ENCODE measurements at regions not wholly inside any gene's neighbourhood (a gene's known extent, or its start where the extent isn't known, plus 50 kb on each side); places are given as distances from the start of the nearest gene placed in this dataset.

DNA sequence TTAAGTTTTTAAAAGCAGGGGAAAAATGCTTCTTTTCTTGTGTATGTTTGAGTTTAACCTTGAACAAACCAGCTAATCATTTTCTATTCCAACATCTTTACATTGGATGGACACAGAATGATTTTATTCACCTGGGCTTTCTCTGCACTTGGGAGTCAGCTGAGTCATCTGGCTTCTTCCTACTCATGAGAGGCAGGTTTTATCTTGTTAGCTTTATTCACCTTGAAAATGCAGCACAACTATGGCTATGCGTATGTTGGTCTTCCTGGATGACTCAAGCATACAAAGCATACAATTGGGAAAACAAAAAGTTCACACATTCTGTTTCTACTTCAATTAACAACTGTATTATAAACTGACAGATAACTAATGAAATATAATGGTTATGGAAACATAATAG, 737.7 kb downstream of the FRK start:
- Histone ChIP-seq H3K4me1 (ENCODE audit: control insufficient read depth, insufficient read depth, low read length) (no peaks in the 10 kb centered on the region), H3K9me3 (ENCODE audit: control insufficient read depth, insufficient read depth, low read depth, low read length) (no peaks in the 10 kb centered on the region), H3K27ac (ENCODE audit: low read length) (no peak overlapping the region), H3K27me3 (ENCODE audit: control insufficient read depth, insufficient read depth, low read length) (no peaks in the 10 kb centered on the region), H3K36me3 (ENCODE audit: control insufficient read depth, insufficient read depth, low read length) (no peaks in the 10 kb centered on the region), H3K4me3 (ENCODE audit: low read depth in 2 of 2, low read length in 2 of 2) (no peak overlapping the region)
- BruUV-seq (replicated peaks) = no TSS peak
- in situ Hi-C loops (cut with HindIII; ENCODE audit: low pct_unique_long_range_greater_than_20kb, low sequenced_read_pairs) (no loop called here), intact Hi-C loops (cut with micrococcal nuclease; ENCODE audit: unreplicated experiment) (no loop called here)
- ChIA-PET CTCF (no interaction called here), POLR2A (no interaction called here)
- TF ChIP-seq POLR2AphosphoS5 (IDR thresholded peaks at IDR 0.05; ENCODE audit: low read depth, low read length) (no peak), TCF7L2 (IDR thresholded peaks at IDR 0.05; ENCODE audit: low read depth, low read length) (no peak), SIN3A (IDR thresholded peaks at IDR 0.05; ENCODE audit: borderline replicate concordance, insufficient read depth, low read depth, low read length) (no peak)
- TF ChIP-seq, protein P1, sequence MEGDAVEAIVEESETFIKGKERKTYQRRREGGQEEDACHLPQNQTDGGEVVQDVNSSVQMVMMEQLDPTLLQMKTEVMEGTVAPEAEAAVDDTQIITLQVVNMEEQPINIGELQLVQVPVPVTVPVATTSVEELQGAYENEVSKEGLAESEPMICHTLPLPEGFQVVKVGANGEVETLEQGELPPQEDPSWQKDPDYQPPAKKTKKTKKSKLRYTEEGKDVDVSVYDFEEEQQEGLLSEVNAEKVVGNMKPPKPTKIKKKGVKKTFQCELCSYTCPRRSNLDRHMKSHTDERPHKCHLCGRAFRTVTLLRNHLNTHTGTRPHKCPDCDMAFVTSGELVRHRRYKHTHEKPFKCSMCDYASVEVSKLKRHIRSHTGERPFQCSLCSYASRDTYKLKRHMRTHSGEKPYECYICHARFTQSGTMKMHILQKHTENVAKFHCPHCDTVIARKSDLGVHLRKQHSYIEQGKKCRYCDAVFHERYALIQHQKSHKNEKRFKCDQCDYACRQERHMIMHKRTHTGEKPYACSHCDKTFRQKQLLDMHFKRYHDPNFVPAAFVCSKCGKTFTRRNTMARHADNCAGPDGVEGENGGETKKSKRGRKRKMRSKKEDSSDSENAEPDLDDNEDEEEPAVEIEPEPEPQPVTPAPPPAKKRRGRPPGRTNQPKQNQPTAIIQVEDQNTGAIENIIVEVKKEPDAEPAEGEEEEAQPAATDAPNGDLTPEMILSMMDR (IDR thresholded peaks at IDR 0.05) = no peak
- TF ChIP-seq, protein P2, sequence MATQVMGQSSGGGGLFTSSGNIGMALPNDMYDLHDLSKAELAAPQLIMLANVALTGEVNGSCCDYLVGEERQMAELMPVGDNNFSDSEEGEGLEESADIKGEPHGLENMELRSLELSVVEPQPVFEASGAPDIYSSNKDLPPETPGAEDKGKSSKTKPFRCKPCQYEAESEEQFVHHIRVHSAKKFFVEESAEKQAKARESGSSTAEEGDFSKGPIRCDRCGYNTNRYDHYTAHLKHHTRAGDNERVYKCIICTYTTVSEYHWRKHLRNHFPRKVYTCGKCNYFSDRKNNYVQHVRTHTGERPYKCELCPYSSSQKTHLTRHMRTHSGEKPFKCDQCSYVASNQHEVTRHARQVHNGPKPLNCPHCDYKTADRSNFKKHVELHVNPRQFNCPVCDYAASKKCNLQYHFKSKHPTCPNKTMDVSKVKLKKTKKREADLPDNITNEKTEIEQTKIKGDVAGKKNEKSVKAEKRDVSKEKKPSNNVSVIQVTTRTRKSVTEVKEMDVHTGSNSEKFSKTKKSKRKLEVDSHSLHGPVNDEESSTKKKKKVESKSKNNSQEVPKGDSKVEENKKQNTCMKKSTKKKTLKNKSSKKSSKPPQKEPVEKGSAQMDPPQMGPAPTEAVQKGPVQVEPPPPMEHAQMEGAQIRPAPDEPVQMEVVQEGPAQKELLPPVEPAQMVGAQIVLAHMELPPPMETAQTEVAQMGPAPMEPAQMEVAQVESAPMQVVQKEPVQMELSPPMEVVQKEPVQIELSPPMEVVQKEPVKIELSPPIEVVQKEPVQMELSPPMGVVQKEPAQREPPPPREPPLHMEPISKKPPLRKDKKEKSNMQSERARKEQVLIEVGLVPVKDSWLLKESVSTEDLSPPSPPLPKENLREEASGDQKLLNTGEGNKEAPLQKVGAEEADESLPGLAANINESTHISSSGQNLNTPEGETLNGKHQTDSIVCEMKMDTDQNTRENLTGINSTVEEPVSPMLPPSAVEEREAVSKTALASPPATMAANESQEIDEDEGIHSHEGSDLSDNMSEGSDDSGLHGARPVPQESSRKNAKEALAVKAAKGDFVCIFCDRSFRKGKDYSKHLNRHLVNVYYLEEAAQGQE (IDR thresholded peaks at IDR 0.05; ENCODE audit: insufficient read depth in 1 of 2, low read depth in 2 of 2, low read length in 1 of 2) = no peak
- ATAC-seq (no peak), DNase-seq (ENCODE audit: low read depth, low spot score) (no peak)

DNA sequence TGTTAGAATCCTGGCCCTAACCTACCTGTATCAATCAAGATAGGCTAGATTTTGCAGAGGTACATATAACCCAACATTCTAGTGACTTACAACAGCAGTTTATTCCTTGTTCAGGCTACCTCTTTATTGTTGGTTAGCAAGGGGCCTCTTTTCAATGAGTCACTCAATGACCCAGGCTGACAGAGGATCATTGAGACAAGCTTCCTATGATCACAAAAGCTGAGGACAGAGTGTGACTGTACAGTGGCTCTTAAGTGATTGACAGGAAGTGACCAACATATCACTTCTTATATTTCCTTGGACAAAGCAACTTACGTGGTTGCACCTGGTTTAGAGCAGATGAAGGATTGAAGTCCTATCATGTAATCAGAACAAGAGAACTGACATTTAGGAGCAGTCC, 740.9 kb downstream of the FRK start:
- TF ChIP-seq POLR2AphosphoS5 (IDR thresholded peaks at IDR 0.05; ENCODE audit: low read depth, low read length) (no peak), SIN3A (IDR thresholded peaks at IDR 0.05; ENCODE audit: borderline replicate concordance, insufficient read depth, low read depth, low read length) (no peak), TCF7L2 (IDR thresholded peaks at IDR 0.05; ENCODE audit: low read depth, low read length) (no peak)
- TF ChIP-seq, protein P1 (IDR thresholded peaks at IDR 0.05) = no peak
- TF ChIP-seq, protein P2 (IDR thresholded peaks at IDR 0.05; ENCODE audit: insufficient read depth in 1 of 2, low read depth in 2 of 2, low read length in 1 of 2) = no peak
- H3K4me1 ChIP-seq (ENCODE audit: control insufficient read depth, insufficient read depth, low read length) = no peaks in the 10 kb centered on the region
- in situ Hi-C loops (cut with HindIII; ENCODE audit: low pct_unique_long_range_greater_than_20kb, low sequenced_read_pairs) (no loop called here), intact Hi-C loops (cut with micrococcal nuclease; ENCODE audit: unreplicated experiment) (no loop called here)
- no peak overlapping the region for H3K4me3 ChIP-seq (ENCODE audit: low read depth in 2 of 2, low read length in 2 of 2)
- no peaks in the 10 kb centered on the region for H3K9me3 ChIP-seq (ENCODE audit: control insufficient read depth, insufficient read depth, low read depth, low read length)
- POLR2A ChIA-PET = no interaction called here
- CTCF ChIA-PET = interaction anchor here (0.6 kb wide), 1 partner anchor 628 kb away, joined by 3 read pairs; no protein-coding TSS in a partner anchor
- no TSS peak for BruUV-seq (replicated peaks)
- no peaks in the 10 kb centered on the region for H3K36me3 ChIP-seq (ENCODE audit: control insufficient read depth, insufficient read depth, low read length)
- no peak for ATAC-seq
- no peak for DNase-seq (ENCODE audit: low read depth, low spot score)
- H3K27ac ChIP-seq (ENCODE audit: low read length) = no peak overlapping the region
- H3K27me3 ChIP-seq (ENCODE audit: control insufficient read depth, insufficient read depth, low read length) = no peaks in the 10 kb centered on the region
